ENCODE measurements at regions not wholly inside any gene's neighbourhood (a gene's known extent, or its start where the extent isn't known, plus 50 kb on each side); places are given as distances from the start of the nearest gene placed in this dataset.

GRCh38 chr2:4381049-4381448, 677.7 kb downstream of the DCDC2C start:
- Histone ChIP-seq H3K9me3 (no peaks in the 10 kb centered on the region), H3K4me1 (no peaks in the 10 kb centered on the region), H3K27ac (no peak overlapping the region), H3K36me3 (no peaks in the 10 kb centered on the region), H3K27me3 (no peaks in the 10 kb centered on the region), H3K4me3 (replicated peaks in 1 of 3) (no peak overlapping the region)
- WGBS, 2 donors, result 50 to 51% methylated on average over 5 of the region's 5 CpGs
- TF ChIP-seq POLR2A (IDR thresholded peaks at IDR 0.05) (no peak), CTCF (IDR thresholded peaks at IDR 0.05) (no peak)
- DNase-seq, result no peak
- intact Hi-C loops (cut with DNase I), result no loop called here

GRCh38 chr2:4381773-4382172, 678.4 kb downstream of the DCDC2C start:
- no peak overlapping the region for H3K27ac ChIP-seq
- intact Hi-C loops (cut with DNase I), result no loop called here
- H3K9me3 ChIP-seq, result no peaks in the 10 kb centered on the region
- H3K4me3 ChIP-seq (replicated peaks in 1 of 3), result no peak overlapping the region
- DNase-seq, result no peak
- H3K36me3 ChIP-seq, result no peaks in the 10 kb centered on the region
- TF ChIP-seq POLR2A (IDR thresholded peaks at IDR 0.05) (no peak), CTCF (IDR thresholded peaks at IDR 0.05) (no peak)
- no peaks in the 10 kb centered on the region for H3K4me1 ChIP-seq
- 88 to 92% methylated on average over 3 of the region's 3 CpGs for WGBS, 2 donors
- H3K27me3 ChIP-seq, result no peaks in the 10 kb centered on the region

GRCh38 chr2:4391013-4391412, 687.6 kb downstream of the DCDC2C start:
- Histone ChIP-seq H3K9me3 (no peaks in the 10 kb centered on the region), H3K27me3 (no peaks in the 10 kb centered on the region), H3K4me1 (no peaks in the 10 kb centered on the region), H3K4me3 (replicated peaks in 1 of 3) (no peak overlapping the region), H3K27ac (no peak overlapping the region), H3K36me3 (no peaks in the 10 kb centered on the region)
- 89 to 90% methylated on average over 3 of the region's 3 CpGs for WGBS, 2 donors
- TF ChIP-seq CTCF (IDR thresholded peaks at IDR 0.05) (no peak), POLR2A (IDR thresholded peaks at IDR 0.05) (no peak)
- intact Hi-C loops (cut with DNase I), result no loop called here
- DNase-seq, result no peak

GRCh38 chr2:4404363-4404762, 701.0 kb downstream of the DCDC2C start:
- no peak for TF ChIP-seq POLR2A (IDR thresholded peaks at IDR 0.05)
- no peak for TF ChIP-seq CTCF (IDR thresholded peaks at IDR 0.05)
- no peaks in the 10 kb centered on the region for H3K9me3 ChIP-seq
- H3K27ac ChIP-seq, result no peak overlapping the region
- H3K4me1 ChIP-seq, result peaks cover 4 to 8% of the 10 kb centered on the region in 2 donors
- WGBS, 2 donors, result 57 to 58% methylated on average over 10 of the region's 10 CpGs
- no peaks in the 10 kb centered on the region for H3K27me3 ChIP-seq
- intact Hi-C loops (cut with DNase I), result no loop called here
- H3K36me3 ChIP-seq, result no peaks in the 10 kb centered on the region
- DNase-seq, result no peak
- H3K4me3 ChIP-seq (replicated peaks in 1 of 3), result no peak overlapping the region

GRCh38 chr2:4408321-4408720, 704.9 kb downstream of the DCDC2C start:
- H3K36me3 ChIP-seq, result no peaks in the 10 kb centered on the region
- TF ChIP-seq CTCF (IDR thresholded peaks at IDR 0.05) (no peak), POLR2A (IDR thresholded peaks at IDR 0.05) (no peak)
- no peak overlapping the region for H3K27ac ChIP-seq
- no peak for DNase-seq
- no peaks in the 10 kb centered on the region for H3K27me3 ChIP-seq
- intact Hi-C loops (cut with DNase I), result no loop called here
- H3K4me1 ChIP-seq, result peaks cover 4 to 8% of the 10 kb centered on the region in 2 donors
- 53 to 59% methylated on average over 10 of the region's 10 CpGs for WGBS, 2 donors
- H3K4me3 ChIP-seq (replicated peaks in 1 of 3), result no peak overlapping the region
- no peaks in the 10 kb centered on the region for H3K9me3 ChIP-seq

Data from thyroid gland (tissue), 4 donors.